Lower leg skin (tissue), 4 donors: ENCODE measurements at regions not wholly inside any gene's neighbourhood (a gene's known extent, or its start where the extent isn't known, plus 50 kb on each side); places are given as distances from the start of the nearest gene placed in this dataset.

Experiments used
- DNase-seq, 2 donors: peaks; one replicate each; pipeline ENCODE4 v3.0.0-alpha.2; 2019; ENCODE audit warnings: low spot score in 2 of 2
- H3K4me3 ChIP-seq: fragments of 200-600 bp; sonication (generic); 2 replicates; pipeline ENCODE4 v1.5.1; 2017; ENCODE audit warnings: mild to moderate bottlenecking, low read depth; ENCODE audit not compliant: poor library complexity, severe bottlenecking
- CTCF ChIP-seq, 3 donors: fragments of 450-650 bp; IDR thresholded peaks; one replicate each; pipeline ENCODE4 v1.5.1; 2016; ENCODE audit warnings: antibody characterized with exemption in 3 of 3, mild to moderate bottlenecking in 3 of 3, moderate library complexity in 2 of 3
- POLR2A ChIP-seq, 2 donors: fragments of 450-650 bp; IDR thresholded peaks; one replicate each; pipeline ENCODE4 v1.6.1; 2016 to 2017; ENCODE audit warnings: antibody characterized with exemption in 2 of 2, mild to moderate bottlenecking in 1 of 2, moderate library complexity in 1 of 2
- WGBS, 2 donors: methylation state at CpG; one replicate each; pipeline ENCODE4 v1.1.5; 2018; 5-methylcytosine and 5-hydroxymethylcytosine counted together
- intact Hi-C: fragments of 100-400 bp; cut with DNase I; formaldehyde crosslinking; loops from one replicate; pipeline ENCODE4 v1.15.0; 2023; ENCODE audit warnings: low total_unique reads

- intact Hi-C loops = no loop called here
- DNase-seq = no peak
- 45 to 57% methylated on average over 1 of the region's 1 CpG for WGBS, 2 donors
- TF ChIP-seq CTCF (IDR thresholded peaks at IDR 0.05) = no peak
- no peak for TF ChIP-seq POLR2A (IDR thresholded peaks at IDR 0.05)
- no peak overlapping the region for H3K4me3 ChIP-seq
These were observed 2230.0 kb downstream of the MAT2B start for GRCh38 chr5:165735388-165735787.

GRCh38 chr5:165739079-165739741 is 2233.8 kb downstream of the MAT2B start:
- intact Hi-C loops = no loop called here
- H3K4me3 ChIP-seq = no peak overlapping the region
- WGBS, 2 donors = 80 to 85% methylated on average over 8 of the region's 8 CpGs
- TF ChIP-seq POLR2A (IDR thresholded peaks at IDR 0.05) (no peak), CTCF (IDR thresholded peaks at IDR 0.05) (no peak)
- no peak for DNase-seq

- 44 to 56% methylated on average over 4 of the region's 4 CpGs for whole genome bisulfite sequencing, 2 donors
- intact Hi-C loops = no loop called here
- DNase-seq = no peak
- no peak overlapping the region for H3K4me3 ChIP-seq
- TF ChIP-seq CTCF (IDR thresholded peaks at IDR 0.05) (no peak), POLR2A (IDR thresholded peaks at IDR 0.05) (no peak)
These were observed 2252.4 kb downstream of the MAT2B start for GRCh38 chr5:165757791-165758190.

GRCh38 chr5:165775111-165775510 is 2269.7 kb downstream of the MAT2B start:
- no peak overlapping the region for H3K4me3 ChIP-seq
- 63 to 64% methylated on average over 2 of the region's 2 CpGs for WGBS, 2 donors
- intact Hi-C loops = no loop called here
- no peak for DNase-seq
- TF ChIP-seq POLR2A (IDR thresholded peaks at IDR 0.05) (no peak), CTCF (IDR thresholded peaks at IDR 0.05) (no peak)

- no peak for DNase-seq
- TF ChIP-seq POLR2A (IDR thresholded peaks at IDR 0.05) (no peak), CTCF (IDR thresholded peaks at IDR 0.05) (no peak)
- WGBS, 2 donors = 47 to 50% methylated on average over 1 of the region's 1 CpG
- intact Hi-C loops = no loop called here
- no peak overlapping the region for H3K4me3 ChIP-seq
These were observed 2274.1 kb downstream of the MAT2B start for GRCh38 chr5:165779505-165779904.

- intact Hi-C loops = no loop called here
- H3K4me3 ChIP-seq = no peak overlapping the region
- no peak for TF ChIP-seq POLR2A (IDR thresholded peaks at IDR 0.05)
- no peak for TF ChIP-seq CTCF (IDR thresholded peaks at IDR 0.05)
- 85 to 91% methylated on average over 5 of the region's 5 CpGs for WGBS, 2 donors
- no peak for DNase-seq
These were observed 2275.5 kb downstream of the MAT2B start for GRCh38 chr5:165780901-165781300.
